ENCODE measurements at regions not wholly inside any gene's neighbourhood (a gene's known extent, or its start where the extent isn't known, plus 50 kb on each side); places are given as distances from the start of the nearest gene placed in this dataset.

DNA sequence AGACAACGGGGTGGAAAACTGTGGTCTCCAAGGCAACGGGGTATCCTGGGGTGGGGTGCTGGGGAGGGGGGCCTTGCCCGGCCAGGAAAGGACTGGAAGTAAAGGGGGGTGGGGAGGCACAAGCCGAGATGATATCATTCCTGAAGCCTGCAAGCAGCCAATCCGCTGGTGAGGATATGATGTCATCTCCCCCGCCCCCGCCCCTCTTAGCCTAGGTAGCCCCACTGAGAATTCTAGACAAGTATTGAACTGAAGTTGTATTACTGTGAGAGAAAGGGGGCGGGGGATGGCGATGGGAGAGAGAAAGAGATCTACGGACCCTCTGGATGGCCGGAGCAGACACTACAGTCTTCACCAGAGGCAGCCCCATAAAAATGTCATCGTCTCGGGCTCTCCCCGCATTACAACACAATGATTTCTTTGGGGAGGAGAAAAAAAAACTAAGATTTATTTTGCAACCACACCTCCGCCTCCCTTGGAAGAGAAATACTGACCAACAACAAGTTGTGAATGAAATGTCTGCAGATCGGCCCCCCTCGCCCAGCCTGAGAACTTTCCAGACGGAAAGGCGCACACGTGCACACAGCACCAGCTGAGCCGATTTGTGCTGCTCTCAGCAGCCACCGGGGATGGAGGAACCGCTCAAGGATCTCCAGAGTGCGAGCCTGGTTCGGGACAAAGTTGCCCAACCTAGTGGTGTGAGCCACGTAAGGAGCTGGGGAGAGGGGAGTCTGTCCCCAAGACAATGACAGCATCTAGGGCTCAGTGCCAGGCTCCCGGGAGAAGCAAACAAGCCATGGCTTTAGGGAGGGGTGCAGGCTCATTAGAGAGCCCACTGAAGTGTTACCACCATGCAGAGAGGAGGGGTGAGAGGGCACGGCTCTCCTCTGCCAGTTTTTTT is 222.1 kb downstream of the SOX9 start:
- DNase-seq (ENCODE audit: low read depth in 2 of 2), result no peak

GRCh38 chr17:72343911-72344310 is 223.1 kb downstream of the SOX9 start:
- DNase-seq (ENCODE audit: low read depth in 2 of 2), result no peak

DNA sequence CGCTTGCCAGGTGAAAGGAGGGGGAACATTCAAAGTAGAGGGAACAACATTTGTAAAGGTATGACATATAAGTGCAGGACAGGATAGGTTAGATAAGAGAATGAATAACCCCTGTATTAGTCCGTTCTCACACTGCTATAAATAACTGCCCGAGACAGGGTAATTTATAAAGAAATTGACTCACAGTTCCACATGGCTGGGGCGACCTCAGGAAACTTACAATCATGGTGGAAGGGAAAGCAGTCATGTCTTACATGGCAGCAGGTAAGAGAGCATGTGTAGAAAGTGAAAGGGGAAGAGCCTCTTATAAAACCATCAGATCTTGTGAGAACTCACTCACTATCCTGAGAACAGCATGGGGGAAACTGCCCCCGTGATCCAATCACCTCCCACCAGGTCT is 223.8 kb downstream of the SOX9 start:
- DNase-seq (ENCODE audit: low read depth in 2 of 2), result no peak

DNA sequence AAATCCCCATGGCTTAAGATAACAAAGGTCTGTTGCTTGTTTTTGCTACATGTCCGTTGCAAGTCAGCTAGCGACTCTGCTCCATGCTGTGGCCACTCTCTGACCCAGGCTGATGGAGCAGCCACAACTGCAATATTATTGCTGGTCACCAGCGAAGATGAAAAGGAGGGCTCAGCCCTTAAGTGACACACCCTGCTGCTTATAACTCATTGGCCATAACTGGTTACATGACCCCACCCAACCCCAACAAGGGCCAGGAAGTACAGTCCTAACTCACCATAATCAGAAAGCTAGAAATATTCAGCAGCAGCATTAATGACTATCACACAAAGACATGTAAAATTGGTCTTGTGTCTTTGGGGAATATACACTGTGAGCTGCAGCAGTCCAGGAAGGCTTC is 224.3 kb downstream of the SOX9 start:
- no peak for DNase-seq (ENCODE audit: low read depth in 2 of 2)

DNA sequence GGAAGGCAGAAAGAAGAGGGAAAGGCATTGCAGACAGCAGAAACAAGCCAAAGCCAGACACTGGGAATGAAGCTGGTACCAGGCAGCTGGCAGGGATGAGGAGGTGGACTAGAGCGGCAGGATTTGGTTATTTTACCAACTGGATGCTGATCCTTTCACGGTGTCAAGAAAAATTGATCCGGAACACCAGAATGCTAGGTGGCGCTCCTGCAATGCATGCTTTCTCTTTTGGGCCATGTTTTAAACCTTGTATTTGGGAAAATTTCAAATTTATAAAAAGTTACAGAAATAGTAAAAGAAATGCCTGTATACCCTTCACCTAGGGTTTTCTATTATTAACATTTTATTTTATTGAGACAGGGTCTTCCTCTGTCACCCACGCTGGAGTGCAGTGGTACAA is 224.7 kb downstream of the SOX9 start:
- DNase-seq (ENCODE audit: low read depth in 2 of 2), result no peak

DNA sequence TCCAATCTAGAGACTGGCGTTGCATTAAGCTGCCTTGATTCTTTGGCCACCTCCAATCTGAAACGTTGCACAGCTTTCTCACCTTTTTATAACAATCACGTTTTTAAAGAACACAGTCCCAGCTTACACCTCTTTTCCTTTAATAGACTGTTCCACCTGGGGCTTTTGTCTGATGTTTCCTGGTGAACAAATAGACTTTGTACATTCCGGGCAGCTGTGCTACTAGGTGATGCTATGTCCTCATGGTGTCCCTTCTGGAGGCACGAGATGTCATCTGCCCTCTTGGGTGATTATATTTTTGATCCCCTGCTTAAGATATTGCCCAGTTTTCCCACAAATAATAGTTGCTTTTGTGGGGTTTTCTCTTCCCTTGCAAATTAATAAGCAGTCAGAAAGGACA is 225.5 kb downstream of the SOX9 start:
- no peak for DNase-seq (ENCODE audit: low read depth in 2 of 2)

- DNase-seq (ENCODE audit: low read depth in 2 of 2), result no peak
These were observed 228.2 kb downstream of the SOX9 start for GRCh38 chr17:72349011-72349410.

DNA sequence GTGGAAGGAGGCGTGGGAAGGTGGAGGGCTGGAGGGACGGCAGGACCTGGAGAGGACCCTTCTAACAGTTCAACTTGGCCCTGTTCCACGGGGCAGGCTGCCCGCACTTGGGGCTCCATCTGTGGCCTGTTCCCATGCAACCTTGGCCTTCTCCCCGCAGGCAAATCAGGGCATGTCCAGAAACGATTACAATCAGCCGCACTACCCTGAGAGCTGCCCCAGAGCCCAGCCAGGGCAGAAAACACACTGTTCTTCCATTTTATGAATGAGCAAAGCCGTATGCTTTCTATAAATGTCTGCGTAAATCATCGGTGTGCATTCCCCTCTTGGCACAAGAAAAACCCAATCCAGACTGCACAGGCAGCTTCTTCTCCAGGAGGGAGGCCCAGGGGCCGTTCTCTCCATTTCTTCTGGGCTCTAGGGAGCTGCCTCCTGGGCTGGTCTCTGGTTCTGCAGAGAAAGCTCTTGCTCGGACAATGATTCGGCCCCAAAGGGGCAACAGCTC is 228.7 kb downstream of the SOX9 start:
- no peak for DNase-seq (ENCODE audit: low read depth in 2 of 2)

- DNase-seq (ENCODE audit: low read depth in 2 of 2), result no peak
These were observed 229.3 kb downstream of the SOX9 start for GRCh38 chr17:72350073-72350472.

DNA sequence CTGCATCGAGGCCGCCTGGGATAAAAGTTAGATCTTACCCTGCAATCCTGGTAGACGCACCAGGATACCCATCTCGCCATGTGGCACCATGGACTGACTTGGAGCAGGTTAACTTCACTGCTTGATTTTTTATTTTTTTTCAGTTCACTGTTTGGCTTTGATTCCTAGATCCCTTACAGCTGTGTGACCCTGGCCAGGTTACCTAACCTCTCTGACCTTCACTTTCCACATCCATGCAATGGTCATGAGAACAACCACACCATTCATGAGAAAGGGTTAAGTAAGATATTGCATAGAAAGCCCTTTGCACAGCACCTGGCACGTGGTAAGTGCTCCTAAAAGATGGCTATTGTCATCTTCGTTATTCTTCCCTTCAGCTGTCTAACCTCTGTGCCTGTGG is 230.5 kb downstream of the SOX9 start:
- DNase-seq (ENCODE audit: low read depth in 2 of 2), result no peak

DNA sequence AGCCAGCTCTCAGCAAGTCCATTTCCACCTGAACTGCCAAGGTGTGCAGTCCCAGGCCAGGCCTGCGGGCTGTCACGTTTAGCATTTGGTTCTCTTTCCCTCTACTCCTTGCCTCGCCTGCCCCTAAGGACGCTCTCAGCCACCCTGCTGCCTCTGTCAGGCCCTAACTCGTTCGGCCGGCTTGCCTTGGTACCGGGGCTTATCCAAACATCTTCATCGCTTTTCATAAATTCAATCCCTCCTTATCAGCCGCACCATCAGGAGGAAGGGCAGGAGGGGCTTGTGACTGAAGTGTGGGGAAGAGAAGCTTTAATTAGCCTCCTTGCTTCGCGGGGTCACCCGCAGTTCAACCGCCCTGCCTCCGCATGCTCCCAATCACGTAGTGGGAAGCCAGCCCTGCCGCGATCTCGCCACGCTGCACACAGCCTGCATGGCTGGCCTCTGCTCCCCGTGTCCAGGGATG is 231.1 kb downstream of the SOX9 start:
- DNase-seq (ENCODE audit: low read depth in 2 of 2), result no peak

- DNase-seq (ENCODE audit: low read depth in 2 of 2), result no peak
These were observed 232.7 kb downstream of the SOX9 start for GRCh38 chr17:72353502-72353901.

- DNase-seq (ENCODE audit: low read depth in 2 of 2), result no peak
These were observed 233.3 kb downstream of the SOX9 start for GRCh38 chr17:72354071-72354470.

DNA sequence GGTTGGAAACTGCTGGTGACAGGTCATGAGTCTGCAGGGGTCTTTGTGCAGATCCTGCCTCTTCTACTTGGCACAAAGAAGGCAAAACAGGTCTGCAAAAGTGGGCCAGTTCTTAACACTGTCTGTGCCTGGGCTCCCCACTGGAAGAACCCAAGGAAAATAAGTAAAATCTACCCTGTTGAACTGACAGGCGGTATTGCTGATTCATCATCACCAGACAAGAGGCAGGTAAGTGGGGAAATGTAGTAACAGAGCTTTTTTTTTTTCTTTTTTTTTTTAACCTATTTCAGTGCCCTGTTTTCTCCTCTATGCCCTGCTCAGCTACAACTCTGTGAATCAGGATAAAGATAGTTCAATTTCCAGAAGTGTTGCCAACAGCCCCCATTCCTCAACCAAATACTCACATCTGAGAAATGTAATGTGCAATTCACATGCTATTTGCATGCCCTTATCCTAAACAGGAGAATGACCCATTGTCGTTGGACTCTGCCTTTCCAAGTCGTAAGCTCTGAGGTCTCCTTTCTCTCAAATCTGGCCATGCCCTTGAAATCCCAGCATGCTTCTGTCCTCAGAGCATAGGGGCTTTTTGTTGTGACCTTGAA is 237.0 kb downstream of the SOX9 start:
- DNase-seq (ENCODE audit: low read depth in 2 of 2), result no peak

DNA sequence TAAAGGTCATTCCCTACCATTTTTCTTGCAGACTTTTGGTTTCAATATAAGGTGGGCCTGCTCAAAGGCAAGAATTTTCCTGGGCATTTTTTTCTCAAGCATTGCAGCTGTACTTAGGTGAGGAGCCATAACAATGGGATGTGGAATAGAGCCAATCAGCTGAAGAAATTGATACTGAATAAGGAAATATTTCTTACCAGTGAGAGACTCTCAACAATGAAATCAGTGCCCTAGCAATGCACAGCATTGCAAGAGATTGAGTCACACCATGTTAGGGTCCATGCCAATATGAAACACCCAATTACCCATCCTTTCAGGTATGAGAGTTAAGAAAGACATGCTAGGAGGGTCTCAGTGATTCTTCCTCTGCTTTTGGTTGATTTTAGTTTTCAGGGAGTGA is 237.6 kb downstream of the SOX9 start:
- DNase-seq (ENCODE audit: low read depth in 2 of 2), result no peak

DNA sequence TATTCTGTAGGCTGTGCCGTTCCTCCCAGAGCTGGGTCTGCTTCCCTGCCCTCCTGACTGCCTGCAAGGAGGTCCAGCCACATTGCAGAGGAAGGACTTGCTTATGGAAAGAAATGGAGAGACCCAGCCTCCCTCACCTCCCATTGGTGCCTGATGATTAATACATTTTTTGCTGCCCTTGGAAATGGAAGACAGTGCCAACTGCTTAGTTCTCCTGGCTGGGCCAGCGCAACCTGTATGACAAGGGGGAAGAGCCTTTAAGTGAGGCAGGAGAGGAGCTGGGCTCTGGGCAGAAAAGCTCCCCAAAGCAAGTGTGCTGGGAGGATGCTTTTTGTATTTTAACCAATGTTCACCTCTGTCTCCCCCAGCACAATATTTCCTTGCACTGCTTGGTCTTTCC is 238.5 kb downstream of the SOX9 start:
- DNase-seq (ENCODE audit: low read depth in 2 of 2), result no peak

DNA sequence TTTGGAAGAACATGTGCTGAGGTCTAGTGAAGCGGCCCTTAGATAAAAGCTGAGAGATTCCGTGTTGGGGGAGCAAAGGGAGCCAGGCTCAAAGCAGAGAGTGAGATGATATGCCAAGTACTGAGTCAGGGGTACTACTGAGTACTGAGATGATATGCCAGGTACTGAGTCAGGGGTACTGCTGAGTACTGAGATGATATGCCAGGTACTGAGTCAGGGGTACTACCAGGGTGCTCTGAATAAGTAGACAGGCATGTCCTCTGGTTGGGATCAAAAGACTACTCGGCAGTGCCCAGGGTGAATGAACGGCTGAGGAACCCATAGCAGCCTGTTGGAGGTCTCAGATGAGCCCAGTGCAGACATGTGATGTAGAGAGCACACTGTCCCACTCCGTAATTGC is 239.0 kb downstream of the SOX9 start:
- DNase-seq (ENCODE audit: low read depth in 2 of 2), result no peak

- DNase-seq (ENCODE audit: low read depth in 2 of 2), result no peak
These were observed 239.6 kb downstream of the SOX9 start for GRCh38 chr17:72360386-72360940.

DNA sequence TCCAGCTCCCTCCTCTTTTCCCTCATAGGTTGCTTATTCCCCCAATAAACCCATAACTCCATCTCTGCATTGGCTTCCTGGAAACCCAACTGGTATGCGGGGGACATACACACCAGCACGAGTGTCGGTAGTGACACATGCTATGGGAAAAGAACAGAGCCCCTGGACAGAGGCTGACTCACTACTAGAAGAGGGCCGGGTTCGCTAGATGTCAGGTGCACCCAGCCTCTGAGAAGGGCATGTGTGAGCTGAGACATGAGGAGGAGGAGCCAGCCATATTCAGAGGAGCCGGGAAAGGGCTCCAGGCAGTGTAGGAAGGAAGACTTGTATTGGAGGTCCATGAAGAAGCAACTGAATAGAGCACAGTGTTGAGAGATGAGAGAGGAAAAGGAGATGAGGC is 241.1 kb downstream of the SOX9 start:
- DNase-seq (ENCODE audit: low read depth in 2 of 2), result no peak

- DNase-seq (ENCODE audit: low read depth in 2 of 2), result no peak
These were observed 241.7 kb downstream of the SOX9 start for GRCh38 chr17:72362376-72363088.

- no peak for DNase-seq (ENCODE audit: low read depth in 2 of 2)
These were observed 242.3 kb downstream of the SOX9 start for GRCh38 chr17:72363089-72363610.
